HG03064 (cell line): ENCODE measurements at regions not wholly inside any gene's neighbourhood (a gene's known extent, or its start where the extent isn't known, plus 50 kb on each side); places are given as distances from the start of the nearest gene placed in this dataset.

Source experiments
- ATAC-seq: cut with Tn5 transposase; IDR thresholded peaks from one replicate; pipeline ENCODE4 v1.9.1; 2021; ENCODE audit warnings: low read depth; ENCODE audit not compliant: unreplicated experiment

DNA sequence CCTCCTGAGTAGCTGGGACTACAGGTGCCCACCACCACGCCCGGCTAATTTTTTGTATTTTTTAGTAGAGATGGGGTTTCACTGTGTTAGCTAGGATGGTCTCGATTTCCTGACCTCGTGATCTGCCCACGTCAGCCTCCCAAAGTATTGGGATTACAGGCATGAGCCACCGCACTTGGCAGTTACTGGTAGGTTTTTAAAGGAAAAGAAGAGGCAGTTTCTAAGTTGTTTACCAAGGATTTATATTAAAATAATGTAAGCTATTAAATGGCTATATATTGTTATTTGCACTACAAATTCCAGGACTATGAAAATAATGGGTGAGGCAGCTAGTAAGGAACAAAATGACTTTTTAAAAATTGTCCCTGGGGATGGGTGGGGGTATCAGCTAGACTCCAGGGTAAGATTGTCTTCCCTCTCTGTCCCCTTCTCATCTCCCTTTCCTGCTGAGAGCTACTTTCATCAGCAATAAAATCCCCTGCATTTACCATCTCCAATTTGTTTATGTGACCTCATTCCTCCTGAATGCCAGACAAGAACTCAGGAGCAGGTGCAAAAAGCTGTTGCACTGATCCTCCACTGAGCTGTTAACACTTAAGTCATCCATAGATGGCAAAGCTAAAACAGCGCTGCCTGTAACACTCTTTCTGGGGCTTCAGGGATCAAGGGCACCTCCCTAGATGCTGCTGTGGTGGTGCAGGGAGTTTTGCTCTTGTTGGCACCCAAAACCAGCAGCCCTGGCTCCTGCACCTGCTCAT is 165.2 kb downstream of the ZPLD1 start:
- ATAC-seq: no peak

GRCh38 chr3:102605153-102605552 is 170.3 kb downstream of the ZPLD1 start:
- ATAC-seq: no peak

DNA sequence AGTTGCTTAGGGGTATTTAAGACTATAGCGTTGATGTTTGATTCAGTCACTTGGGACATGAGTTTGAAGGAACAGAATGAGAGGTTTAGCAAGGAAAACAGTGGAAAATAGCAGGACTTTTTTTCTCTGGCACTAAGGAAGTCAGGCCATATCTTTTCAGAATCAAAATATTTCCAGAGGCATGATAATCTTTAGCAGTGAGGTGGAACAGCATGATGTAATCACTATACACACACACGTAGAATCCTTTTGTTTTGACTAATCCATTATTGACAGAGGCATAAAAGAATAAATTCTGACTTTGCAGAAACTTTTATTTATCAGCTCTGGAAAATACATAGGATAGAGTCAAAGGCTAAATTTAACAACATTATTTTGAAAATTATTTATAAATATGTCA is 174.1 kb downstream of the ZPLD1 start:
- ATAC-seq: no peak

GRCh38 chr3:102614021-102614569 is 179.3 kb downstream of the ZPLD1 start:
- no peak for ATAC-seq

- no peak for ATAC-seq
Observed at GRCh38 chr3:102614585-102614984, 179.8 kb downstream of the ZPLD1 start.

DNA sequence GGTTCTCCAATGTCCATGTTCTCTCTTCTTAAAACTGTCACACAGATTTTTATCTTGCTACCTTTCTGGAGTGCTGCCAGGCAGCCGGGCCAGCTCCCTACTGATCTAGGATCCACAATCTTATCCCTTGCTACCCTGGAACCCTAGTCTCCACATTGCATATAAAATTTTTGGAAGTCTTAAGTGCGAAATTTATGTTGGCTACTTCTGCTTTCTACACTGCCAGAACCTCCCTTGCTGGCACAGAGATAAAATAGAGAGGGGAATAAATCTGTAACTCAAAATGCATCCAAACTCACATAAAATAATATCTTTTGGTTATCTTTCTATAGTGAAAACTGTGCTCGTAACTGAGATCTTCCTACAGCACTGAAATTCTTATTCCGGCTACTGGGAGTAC is 182.6 kb downstream of the ZPLD1 start:
- ATAC-seq: no peak

DNA sequence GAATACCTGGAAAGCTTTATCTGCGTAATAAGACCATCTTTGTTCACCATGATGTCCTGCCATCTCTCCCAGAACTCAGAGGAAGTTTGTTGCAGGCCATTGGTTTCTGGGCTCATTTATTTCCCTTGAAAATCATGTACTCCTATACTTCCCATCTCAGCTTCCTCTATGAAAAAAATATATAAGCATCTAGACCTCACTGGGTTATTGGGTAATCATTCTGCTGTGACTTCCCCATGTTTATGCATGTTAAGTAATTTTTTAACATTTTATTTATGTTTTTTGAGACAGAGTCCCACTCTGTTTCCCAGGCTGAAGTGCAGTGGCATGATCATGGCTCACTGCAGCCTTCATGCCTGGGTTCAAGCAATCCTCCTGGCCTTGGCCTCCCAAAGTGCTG is 184.5 kb downstream of the ZPLD1 start:
- no peak for ATAC-seq

GRCh38 chr3:102629943-102630342 is 195.1 kb downstream of the ZPLD1 start:
- ATAC-seq: no peak

GRCh38 chr3:102630531-102630930 is 195.7 kb downstream of the ZPLD1 start:
- no peak for ATAC-seq

DNA sequence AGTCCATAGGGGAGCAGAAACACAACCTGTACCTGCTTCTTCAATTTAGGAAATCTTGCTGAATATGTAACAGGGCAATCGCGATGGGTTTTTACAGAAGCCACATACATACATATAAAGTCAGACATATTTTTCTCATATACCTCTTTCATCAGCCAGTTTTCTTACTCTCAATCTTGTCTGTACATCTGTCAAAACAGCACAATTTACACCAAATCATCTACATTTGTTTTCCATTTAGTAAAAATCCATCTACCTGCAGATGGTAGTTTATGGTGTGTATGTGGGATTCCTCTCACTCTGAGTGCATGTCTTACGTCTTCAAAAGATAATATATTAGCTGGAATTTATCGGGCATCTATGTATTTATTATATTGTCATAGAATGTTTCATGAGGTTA is 208.7 kb downstream of the ZPLD1 start:
- ATAC-seq: no peak

DNA sequence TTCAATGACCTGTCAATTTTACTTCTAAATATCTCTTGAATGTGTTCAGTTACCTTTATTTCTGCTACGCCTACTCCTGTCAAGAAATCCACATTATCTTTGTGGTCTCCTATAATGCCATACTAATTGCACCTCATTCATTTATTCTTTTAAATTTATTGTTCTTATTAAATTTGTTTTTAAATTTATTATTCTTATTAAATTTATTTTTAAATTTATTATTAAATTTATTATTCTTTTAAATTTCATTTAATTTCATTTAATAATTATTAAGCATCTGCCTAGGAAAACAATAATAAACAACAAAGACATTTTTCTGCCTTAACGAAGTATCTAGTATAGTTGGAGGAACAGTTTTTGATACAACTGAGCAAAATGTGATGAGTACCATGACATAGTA is 211.7 kb downstream of the ZPLD1 start:
- ATAC-seq: no peak

- ATAC-seq: no peak
Observed at GRCh38 chr3:102660653-102661052, 225.8 kb downstream of the ZPLD1 start.

GRCh38 chr3:102661707-102662497 is 227.1 kb downstream of the ZPLD1 start:
- no peak for ATAC-seq

GRCh38 chr3:102662498-102662772 is 227.6 kb downstream of the ZPLD1 start:
- ATAC-seq: no peak

- ATAC-seq: no peak
Observed at GRCh38 chr3:102664126-102664525, 229.3 kb downstream of the ZPLD1 start.

GRCh38 chr3:102665183-102665582 is 230.4 kb downstream of the ZPLD1 start:
- ATAC-seq: no peak

DNA sequence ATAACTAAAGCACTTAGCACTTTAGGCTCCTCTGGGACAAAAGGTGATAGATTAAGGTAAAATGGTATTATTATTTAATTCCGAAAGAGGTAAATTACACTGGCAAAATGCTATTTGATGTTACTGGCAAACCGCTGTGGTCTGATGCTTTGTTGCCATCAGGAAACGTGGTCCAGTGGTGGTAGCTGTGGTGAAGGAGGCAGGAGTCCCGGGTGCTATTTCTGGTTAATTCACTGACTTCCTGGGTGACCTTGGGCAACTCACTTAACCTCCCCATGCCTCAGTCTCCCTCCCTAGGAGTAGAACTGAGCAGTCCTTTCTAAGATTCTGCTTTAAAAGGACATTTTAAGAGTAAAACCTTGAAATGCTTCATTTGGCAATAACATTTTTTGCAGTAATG is 233.4 kb downstream of the ZPLD1 start:
- no peak for ATAC-seq

DNA sequence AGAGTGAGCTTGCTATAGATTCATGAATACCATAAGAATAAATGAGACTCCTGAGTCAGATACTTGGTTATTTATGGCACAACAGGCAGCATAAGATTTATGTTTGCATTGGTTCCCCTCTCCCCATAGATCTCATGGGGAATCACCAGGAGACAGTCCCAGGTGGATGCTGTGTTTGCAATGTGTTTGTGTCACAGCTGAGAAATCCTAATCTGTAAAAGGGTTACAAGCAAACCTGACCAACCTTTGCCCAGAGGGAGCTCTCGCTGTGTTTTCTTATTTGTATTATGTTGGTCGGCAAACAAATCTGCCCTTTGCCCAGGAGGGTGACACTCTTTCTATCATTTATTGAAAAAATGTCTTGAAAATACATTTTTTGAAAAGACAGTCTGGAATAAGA is 236.2 kb downstream of the ZPLD1 start:
- ATAC-seq: no peak

GRCh38 chr3:102672305-102672704 is 237.5 kb downstream of the ZPLD1 start:
- ATAC-seq: no peak

DNA sequence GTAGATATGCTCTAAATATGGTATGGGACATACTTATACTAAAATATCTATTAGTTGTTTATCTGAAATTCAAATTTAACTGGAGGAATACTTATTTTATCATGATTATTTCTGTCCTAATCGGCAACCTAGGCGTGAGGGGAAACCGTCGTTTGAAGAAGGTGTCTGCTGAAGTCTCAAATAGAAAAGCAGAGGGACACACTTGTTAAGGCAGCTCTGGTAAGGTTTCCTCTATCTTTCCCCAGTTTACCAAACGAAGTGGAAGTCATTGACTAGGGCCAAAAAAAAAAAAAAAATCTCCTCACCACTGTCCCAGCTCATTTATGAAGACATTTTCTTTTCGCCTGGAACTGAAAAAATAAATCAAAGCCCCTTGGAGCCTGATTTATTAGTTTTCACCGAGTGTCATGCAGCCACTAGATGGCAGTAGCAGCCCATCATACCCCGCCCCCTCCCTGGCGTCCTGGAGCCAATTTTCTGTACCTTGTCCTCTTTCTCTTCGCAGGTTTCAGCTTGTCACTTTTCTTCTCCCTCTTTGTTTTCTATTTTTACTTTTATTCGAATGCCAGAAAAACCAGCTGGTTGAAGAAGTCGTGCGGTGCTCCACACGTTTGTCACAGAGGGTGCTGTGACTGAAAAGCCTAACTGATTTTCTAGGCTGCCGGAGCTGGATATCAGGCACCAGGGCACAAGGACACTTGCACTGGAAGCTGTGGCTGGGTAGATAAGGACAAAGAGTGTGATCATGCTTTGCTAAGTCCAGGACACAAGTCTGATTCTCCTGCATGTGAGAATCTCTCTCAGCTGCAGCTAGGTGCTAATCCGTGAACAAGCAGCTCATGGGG is 238.7 kb downstream of the ZPLD1 start:
- peak; percentile 81 for ATAC-seq

DNA sequence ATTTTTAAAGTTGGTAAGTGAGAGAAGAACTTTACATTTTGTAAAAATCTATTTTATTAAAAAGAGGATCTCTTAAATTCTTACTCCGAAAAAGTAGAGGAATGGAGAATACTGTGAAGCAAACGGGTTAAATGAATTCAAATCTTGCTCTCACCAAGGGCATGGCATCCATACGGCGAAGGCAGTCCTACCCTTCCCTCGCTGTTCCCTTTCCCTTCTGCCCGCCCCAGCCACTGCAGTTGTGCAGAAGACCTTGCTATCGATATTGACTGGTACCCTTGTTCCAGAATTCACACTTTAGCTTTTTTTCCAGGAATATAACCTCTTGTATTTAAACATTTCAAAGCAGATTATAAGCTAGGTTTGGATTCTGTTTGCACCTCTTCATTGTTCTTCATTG is 239.5 kb downstream of the ZPLD1 start:
- no peak for ATAC-seq
